K562 (cell line): ENCODE measurements at regions not wholly inside any gene's neighbourhood (a gene's known extent, or its start where the extent isn't known, plus 50 kb on each side); places are given as distances from the start of the nearest gene placed in this dataset.

ENCODE experiments used
- ATAC-seq: fragments of 200-7000 bp; cut with Tn5 transposase; 3 replicates; pipeline ENCODE4 v1.9.1; 2020; ENCODE audit warnings: moderate library complexity
- BruUV-seq: library from RNA; stranded (reverse); fragments of 400-500 nt; replicated peaks from 2 replicates; lab custom pipeline; 2021; lab: Mats Ljungman, UMichigan
- CTCF ChIA-PET: fragments of 300-600 bp; formaldehyde crosslinking; extraction: SDS; loops from one replicate; lab custom pipeline; 2021; ENCODE audit warnings: low intra/inter-chr PET ratio; lab: Yijun Ruan, JAX
- POLR2A ChIA-PET: fragments of 300-600, 350-650 bp; sonication (Branson Sonifier 250); formaldehyde crosslinking; extraction: SDS; loops from one replicate; lab custom pipeline; 2021; ENCODE audit warnings: antibody characterized with exemption, inconsistent platforms; lab: Yijun Ruan, JAX
- DNase-seq, 4 experiments: peaks; one replicate each; pipeline versions ENCODE4 v3.0.0 to v3.0.0-alpha.2; 2011 to 2018; ENCODE audit warnings: low spot score in 3 of 4, mixed read lengths in 3 of 4; ENCODE audit errors: extremely low read depth in 1 of 4
- FAIRE-seq: peaks from 2 replicates; lab custom pipeline; 2011; peaks lifted over from hg19 to GRCh38; lab: Jason Lieb, UNC
- H2AFZ ChIP-seq: 2 replicates; pipeline ENCODE4 v1.6.0; 2011; ENCODE audit warnings: low read depth, low read length, control low read depth, inconsistent platforms
- H3K27ac ChIP-seq: fragments of 200-600 bp; 3 replicates; pipeline ENCODE4 v1.8.0; 2011; ENCODE audit warnings: low read depth, mild to moderate bottlenecking, control low read depth, inconsistent platforms, low read length, moderate library complexity, mixed read lengths; ENCODE audit errors: extremely low read depth
- H3K27me3 ChIP-seq, 2 experiments: fragments of 300-600 bp in 1 of 2; 2 replicates in 1 of 2; 3 replicates in 1 of 2; pipeline versions ENCODE4 v1.6.0 to v1.8.0; 2011; ENCODE audit warnings: inconsistent platforms in 2 of 2, low read length in 2 of 2, mild to moderate bottlenecking in 1 of 2, mixed read lengths in 1 of 2, moderate library complexity in 1 of 2; ENCODE audit not compliant: control insufficient read depth in 2 of 2, insufficient read depth in 2 of 2
- H3K36me3 ChIP-seq: fragments of 300-600 bp; 3 replicates; pipeline ENCODE4 v1.8.0; 2011; ENCODE audit warnings: mild to moderate bottlenecking, low read length, inconsistent platforms; ENCODE audit not compliant: control insufficient read depth, insufficient read depth
- H3K4me1 ChIP-seq, 2 experiments: fragments of 200-600 bp in 1 of 2; replicated peaks in 1 of 2; 2 replicates in 1 of 2; 3 replicates in 1 of 2; pipeline versions ENCODE4 v1.5.1 to v1.8.0; 2011; ENCODE audit warnings: inconsistent platforms in 2 of 2, low read length in 2 of 2, mild to moderate bottlenecking in 1 of 2, mixed read lengths in 1 of 2, moderate library complexity in 1 of 2; ENCODE audit not compliant: control insufficient read depth in 2 of 2, insufficient read depth in 2 of 2
- H3K4me2 ChIP-seq: 2 replicates; pipeline ENCODE4 v1.6.1; 2011; ENCODE audit warnings: low read length, control low read depth, inconsistent platforms, mixed read lengths; ENCODE audit not compliant: insufficient read depth
- H3K4me3 ChIP-seq: fragments of 200-600 bp; sonication (generic), shearing (Covaris generic); 2 replicates; pipeline ENCODE4 v1.5.1; 2016; ENCODE audit warnings: control low read depth, inconsistent platforms
- H3K79me2 ChIP-seq: fragments of 200-600 bp; 3 replicates; pipeline ENCODE4 v1.8.0; 2011; ENCODE audit warnings: low read length, inconsistent platforms; ENCODE audit not compliant: control insufficient read depth, insufficient read depth
- H3K9ac ChIP-seq, 2 experiments: 2 replicates each; pipeline versions ENCODE4 v1.6.0 to v1.6.1; 2011; ENCODE audit warnings: low read depth in 2 of 2, low read length in 2 of 2, control low read depth in 1 of 2, inconsistent platforms in 1 of 2, mild to moderate bottlenecking in 1 of 2, mixed read lengths in 1 of 2; ENCODE audit not compliant: insufficient read depth in 1 of 2
- H3K9me1 ChIP-seq: one replicate; pipeline ENCODE4 v1.6.0; 2011; ENCODE audit warnings: inconsistent platforms, mild to moderate bottlenecking, low read length, moderate library complexity; ENCODE audit not compliant: control insufficient read depth, insufficient read depth
- H3K9me3 ChIP-seq: replicated peaks from 2 replicates; pipeline ENCODE4 v1.5.1; 2011; ENCODE audit warnings: low read depth, low read length, inconsistent platforms; ENCODE audit not compliant: control insufficient read depth, insufficient read depth
- H4K20me1 ChIP-seq: replicated peaks from 2 replicates; pipeline ENCODE4 v1.6.1; 2011; ENCODE audit warnings: low read length, inconsistent platforms, mixed read lengths; ENCODE audit not compliant: control insufficient read depth, insufficient read depth
- BCOR ChIP-seq: fragments of 450-650 bp; IDR thresholded peaks from 2 replicates; pipeline ENCODE4 v1.6.1; 2016
- CREB3L1 ChIP-seq: fragments of 450-650 bp; IDR thresholded peaks from 2 replicates; pipeline ENCODE4 v1.6.1; 2014; ENCODE audit warnings: low read depth, mild to moderate bottlenecking, moderate library complexity, borderline replicate concordance
- ERF ChIP-seq: fragments of 450-650 bp; formaldehyde crosslinking; IDR thresholded peaks from 2 replicates; pipeline ENCODE4 v1.4.0; 2020; ENCODE audit warnings: mild to moderate bottlenecking, mixed read lengths
- FIP1L1 ChIP-seq: fragments of 200-400 bp; formaldehyde crosslinking; IDR thresholded peaks from 2 replicates; pipeline ENCODE4 v1.6.1; 2018; ENCODE audit warnings: mild to moderate bottlenecking, low read depth, low read length; ENCODE audit not compliant: poor library complexity, severe bottlenecking
- GATA2 ChIP-seq: sonication (generic); formaldehyde crosslinking; IDR thresholded peaks from 2 replicates; pipeline ENCODE4 v1.4.0; 2020; ENCODE audit warnings: mild to moderate bottlenecking, missing genetic modification reagents
- NCOA2 ChIP-seq, 2 experiments: fragments of 450-650 bp; IDR thresholded peaks; 2 replicates each; pipeline ENCODE4 v1.6.1; 2018; ENCODE audit warnings: mild to moderate bottlenecking in 2 of 2, moderate library complexity in 1 of 2; ENCODE audit not compliant: partially characterized antibody in 2 of 2
- TFE3 ChIP-seq: fragments of 450-650 bp; formaldehyde crosslinking; IDR thresholded peaks from 2 replicates; pipeline ENCODE4 v1.4.0; 2020; ENCODE audit warnings: mild to moderate bottlenecking, mixed read lengths
- TRIM24 ChIP-seq, 2 experiments: fragments of 450-650 bp; IDR thresholded peaks; 2 replicates each; pipeline ENCODE4 v1.6.1; 2016
- ZNF146 ChIP-seq: IDR thresholded peaks from one replicate; pipeline ENCODE4 v1.6.1; 2018; ENCODE audit warnings: missing compliant biosample characterization; ENCODE audit not compliant: unreplicated experiment
- ZNF23 ChIP-seq: fragments of 250-450 bp; sonication (Bioruptor Pico); IDR thresholded peaks from 2 replicates; pipeline ENCODE4 v1.4.0; 2020; ENCODE audit warnings: mild to moderate bottlenecking
- ZNF609 ChIP-seq: sonication (generic); formaldehyde crosslinking; IDR thresholded peaks from 2 replicates; pipeline ENCODE4 v1.8.1; 2023; ENCODE audit warnings: missing genetic modification reagents, mild to moderate bottlenecking, borderline replicate concordance
- ZNF79 ChIP-seq: fragments of 250-450 bp; sonication (Bioruptor Pico); IDR thresholded peaks from 2 replicates; pipeline ENCODE4 v1.4.0; 2020; ENCODE audit warnings: low read depth, mild to moderate bottlenecking, moderate library complexity
- WGBS: fragments of 100-300 bp; shearing (Covaris generic); methylation state at CpG from one replicate; pipeline ENCODE4 v1.1.6; 2016; ENCODE audit warnings: low coverage, mixed read lengths; ENCODE audit not compliant: insufficient coverage; ENCODE audit errors: missing lambda C conversion rate; 5-methylcytosine and 5-hydroxymethylcytosine counted together
- in situ Hi-C: fragments of 300-500 bp; cut with MboI; formaldehyde crosslinking; loops from 4 replicates; pipeline ENCODE4 v1.15.0; 2018; ENCODE audit warnings: inconsistent platforms, mixed read lengths
- intact Hi-C: fragments of 100-400 bp; cut with micrococcal nuclease; formaldehyde crosslinking; loops from 2 replicates; pipeline ENCODE4 v1.14.2; 2022
- TF ChIP-seq, protein P1 (sequence below): fragments of 450-650 bp; formaldehyde crosslinking; IDR thresholded peaks from 2 replicates; pipeline ENCODE4 v1.4.0; 2020; ENCODE audit warnings: mild to moderate bottlenecking, moderate library complexity

DNA sequence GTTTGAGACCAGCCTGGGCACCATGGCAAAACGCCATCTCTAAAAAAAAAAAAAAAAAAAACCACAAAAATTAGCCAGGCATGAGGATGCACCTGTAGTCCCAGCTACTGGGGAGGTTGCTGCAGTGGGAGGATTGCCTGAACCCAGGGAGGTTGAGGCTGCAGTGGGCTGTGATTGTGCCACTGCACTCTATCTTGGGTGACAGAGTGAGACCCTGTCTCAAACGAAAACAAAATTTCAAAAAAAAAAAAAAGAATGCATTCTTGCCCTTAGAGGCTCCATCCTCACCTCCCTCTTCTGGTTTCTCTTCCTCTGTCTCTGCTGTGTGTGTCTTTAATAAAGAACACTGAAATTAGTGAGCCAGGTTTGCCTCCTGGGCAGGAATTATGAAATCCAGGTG is 107.8 kb downstream of the VCPKMT start:
- no peak for FAIRE-seq
- H4K20me1 ChIP-seq: no peaks in the 10 kb centered on the region
- H2AFZ ChIP-seq: no peak overlapping the region
- intact Hi-C loops: no loop called here
- H3K27ac ChIP-seq: no peak overlapping the region
- H3K27me3 ChIP-seq: no peaks in the 10 kb centered on the region
- H3K9ac ChIP-seq: no peak overlapping the region
- H3K79me2 ChIP-seq: no peaks in the 10 kb centered on the region
- WGBS: no CpG with 5 or more reads among the region's 2 CpGs
- ChIA-PET POLR2A (no interaction called here), CTCF (no interaction called here)
- H3K4me2 ChIP-seq: no peak overlapping the region
- H3K4me3 ChIP-seq: no peak overlapping the region
- no peak for DNase-seq
- no TSS peak for BruUV-seq
- H3K9me3 ChIP-seq: no peaks in the 10 kb centered on the region
- TF ChIP-seq BCOR (no peak), TRIM24 (IDR thresholded peaks at IDR 0.05) (no peak), ZNF146 (CRISPR knock-in tag) (no peak), GATA2 (no peak), ERF (CRISPR knock-in tag) (no peak), ZNF23 (no peak), ZNF79 (CRISPR knock-in tag) (no peak), FIP1L1 (no peak), ZNF609 (CRISPR knock-in tag) (no peak), TFE3 (CRISPR knock-in tag) (no peak), CREB3L1 (no peak), NCOA2 (IDR thresholded peaks at IDR 0.05; ENCODE audit: partially characterized antibody in 2 of 2) (no peak)
- TF ChIP-seq, protein P1, sequence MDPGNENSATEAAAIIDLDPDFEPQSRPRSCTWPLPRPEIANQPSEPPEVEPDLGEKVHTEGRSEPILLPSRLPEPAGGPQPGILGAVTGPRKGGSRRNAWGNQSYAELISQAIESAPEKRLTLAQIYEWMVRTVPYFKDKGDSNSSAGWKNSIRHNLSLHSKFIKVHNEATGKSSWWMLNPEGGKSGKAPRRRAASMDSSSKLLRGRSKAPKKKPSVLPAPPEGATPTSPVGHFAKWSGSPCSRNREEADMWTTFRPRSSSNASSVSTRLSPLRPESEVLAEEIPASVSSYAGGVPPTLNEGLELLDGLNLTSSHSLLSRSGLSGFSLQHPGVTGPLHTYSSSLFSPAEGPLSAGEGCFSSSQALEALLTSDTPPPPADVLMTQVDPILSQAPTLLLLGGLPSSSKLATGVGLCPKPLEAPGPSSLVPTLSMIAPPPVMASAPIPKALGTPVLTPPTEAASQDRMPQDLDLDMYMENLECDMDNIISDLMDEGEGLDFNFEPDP (CRISPR knock-in tag): no peak
- H3K36me3 ChIP-seq: no peaks in the 10 kb centered on the region
- peaks cover 16 to 19% of the 10 kb centered on the region in 2 experiments for H3K4me1 ChIP-seq
- in situ Hi-C loops: no loop called here
- ATAC-seq: no peak
- H3K9me1 ChIP-seq: no peaks in the 10 kb centered on the region
